ENCODE measurements at regions not wholly inside any gene's neighbourhood (a gene's known extent, or its start where the extent isn't known, plus 50 kb on each side); places are given as distances from the start of the nearest gene placed in this dataset.
A peak's percentile ranks its signal among the peaks of the same experiment; 100 is the strongest.
"Not testable (repeated sequence)": the region's sequence is repeated elsewhere in the genome, so short reads cannot be mapped to it uniquely, and the experiment has no call there.

DNA sequence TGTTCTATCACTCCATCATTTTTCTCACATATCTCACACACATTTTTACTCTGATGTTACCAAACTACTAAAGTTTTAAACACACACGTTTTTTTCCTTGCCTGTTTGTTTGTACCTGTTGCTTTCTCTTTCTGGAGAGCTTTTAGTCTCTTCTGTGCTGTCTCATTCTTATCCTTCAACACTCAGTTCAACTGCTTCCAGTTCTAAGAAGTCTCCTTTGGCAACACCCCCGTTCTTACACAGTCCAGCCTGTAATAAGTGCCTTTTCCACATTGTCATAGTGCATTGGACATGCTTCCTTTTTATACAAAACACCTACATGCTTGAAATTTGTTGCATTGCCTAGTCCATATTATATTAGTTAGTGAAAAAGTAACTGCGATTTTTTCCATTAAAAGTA, 360.2 kb upstream of the BRINP3 start:
- DNase-seq = no peak

DNA sequence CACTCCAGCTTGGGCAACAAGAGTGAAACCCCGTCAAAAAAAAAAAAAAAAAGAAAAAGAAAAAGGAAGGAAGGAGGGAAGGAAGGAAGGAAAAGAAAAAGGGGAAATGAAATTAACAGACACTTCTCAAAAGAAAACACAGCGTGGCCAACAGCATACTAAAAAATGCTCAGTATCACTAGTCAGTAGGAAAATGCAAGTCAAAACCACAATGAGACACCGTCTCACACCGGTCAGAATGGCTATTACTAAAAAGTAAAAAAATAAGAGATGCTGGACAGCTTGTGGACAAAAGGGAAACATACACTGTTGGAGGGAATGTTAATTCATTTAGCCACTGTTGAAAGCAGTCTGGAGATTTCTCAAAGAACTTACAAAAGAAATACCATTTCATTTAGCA, 369.5 kb upstream of the BRINP3 start:
- DNase-seq = no peak

DNA sequence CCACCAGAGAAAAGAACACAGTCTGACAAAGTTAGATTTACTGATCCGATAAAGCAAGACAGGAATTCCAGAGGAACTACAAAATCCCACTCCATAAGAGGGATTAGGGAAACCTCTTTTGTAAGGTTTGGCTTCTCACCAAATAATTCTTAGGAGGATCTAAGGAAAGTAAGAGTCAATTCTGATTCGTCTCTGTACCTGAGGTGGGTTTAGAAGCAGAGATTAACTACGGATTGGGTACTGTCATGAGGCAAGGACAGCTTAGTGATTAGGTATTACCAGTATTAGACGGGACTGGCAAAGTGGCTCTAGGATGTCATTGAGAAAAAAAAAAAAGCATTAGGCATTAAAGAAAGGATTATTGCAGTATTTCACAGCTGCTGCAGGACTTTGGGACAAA, 371.7 kb upstream of the BRINP3 start:
- peak; percentile 97 for DNase-seq

DNA sequence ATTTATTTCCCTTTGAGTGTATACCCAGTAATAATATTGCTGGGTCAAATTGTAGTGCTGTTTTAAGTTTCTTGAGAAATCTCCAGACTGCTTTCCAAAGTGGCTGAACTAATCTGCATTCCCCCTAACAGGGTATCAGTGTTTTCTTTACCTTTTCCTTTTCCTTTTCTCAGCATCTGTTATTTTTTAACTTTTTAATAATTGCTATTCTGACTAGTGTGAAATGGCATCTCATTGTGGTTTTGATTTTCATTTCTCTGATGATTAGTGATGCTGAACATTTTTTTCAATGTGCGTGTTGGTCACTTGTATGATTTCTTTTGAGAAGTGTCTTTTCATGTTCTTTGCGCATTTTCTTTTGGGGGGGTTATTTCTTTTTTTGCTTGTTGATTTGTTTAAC, 374.9 kb upstream of the BRINP3 start:
- no peak for DNase-seq

DNA sequence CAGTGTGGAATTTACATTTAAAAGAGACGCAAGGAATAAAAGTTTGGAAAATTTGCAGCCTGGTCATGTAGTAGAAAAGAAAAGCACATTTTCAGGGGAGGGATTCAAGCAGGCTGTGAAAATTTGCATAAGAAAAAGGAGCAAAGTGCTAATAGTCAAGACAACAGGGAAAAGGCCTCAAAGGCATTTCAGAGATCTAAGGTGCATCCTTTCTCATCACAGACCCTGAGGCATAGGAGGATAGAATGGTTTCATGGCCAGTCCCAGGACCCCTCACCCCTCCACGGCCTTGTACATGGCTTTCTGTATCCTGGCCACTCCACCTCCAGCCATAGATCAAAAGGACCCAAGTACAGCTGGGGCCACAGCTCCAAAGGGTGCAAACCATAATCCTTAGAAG, 380.5 kb upstream of the BRINP3 start:
- no peak for DNase-seq

DNA sequence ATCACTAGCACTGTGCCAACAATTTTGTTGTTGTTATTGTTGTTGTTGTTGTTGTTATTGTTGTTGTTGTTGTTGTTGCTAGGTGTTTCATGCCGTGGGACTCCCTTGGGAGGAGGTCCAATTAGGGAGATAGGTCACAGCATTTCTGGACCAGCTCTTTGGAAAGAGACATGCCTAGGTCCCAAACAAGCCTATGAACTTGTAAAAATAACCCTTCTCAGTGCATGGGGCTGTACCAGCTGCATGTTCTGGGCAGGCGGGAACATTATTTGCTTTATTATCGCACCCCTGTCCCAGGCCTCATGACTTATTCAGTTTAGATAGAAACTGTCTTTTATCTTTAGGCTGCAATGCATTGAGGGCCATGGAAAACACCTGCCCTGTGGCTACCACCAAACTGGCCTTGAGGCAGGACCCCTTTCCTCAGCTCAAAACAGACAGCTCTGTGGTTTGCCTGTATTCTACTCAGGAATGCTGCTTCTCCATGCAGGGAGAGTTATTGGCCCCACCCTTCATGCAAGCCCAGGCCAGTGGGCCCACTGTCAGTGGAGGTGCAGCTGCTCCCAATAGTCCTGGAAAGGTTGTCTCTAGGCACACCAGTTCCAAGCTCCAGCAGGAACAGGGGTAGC, 386.5 kb upstream of the BRINP3 start:
- no peak for DNase-seq

DNA sequence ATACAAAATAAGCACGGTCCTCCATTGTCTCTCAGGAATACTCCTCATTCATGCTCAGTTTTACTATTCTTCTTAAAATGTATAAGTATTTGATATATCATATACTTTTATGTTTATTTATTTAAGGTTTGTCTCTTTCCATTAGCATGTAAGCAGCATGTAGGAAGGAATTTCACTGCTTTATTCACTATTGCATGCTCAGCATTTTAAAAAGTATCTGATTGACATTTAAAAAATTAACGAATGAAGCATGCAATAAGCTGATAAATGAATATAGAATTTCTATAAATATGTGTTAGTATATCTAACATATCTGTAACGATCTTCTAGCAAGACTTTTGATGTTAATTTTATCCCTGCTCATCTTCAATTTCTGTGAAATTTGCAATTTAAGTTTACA, 402.7 kb upstream of the BRINP3 start:
- DNase-seq = no peak

DNA sequence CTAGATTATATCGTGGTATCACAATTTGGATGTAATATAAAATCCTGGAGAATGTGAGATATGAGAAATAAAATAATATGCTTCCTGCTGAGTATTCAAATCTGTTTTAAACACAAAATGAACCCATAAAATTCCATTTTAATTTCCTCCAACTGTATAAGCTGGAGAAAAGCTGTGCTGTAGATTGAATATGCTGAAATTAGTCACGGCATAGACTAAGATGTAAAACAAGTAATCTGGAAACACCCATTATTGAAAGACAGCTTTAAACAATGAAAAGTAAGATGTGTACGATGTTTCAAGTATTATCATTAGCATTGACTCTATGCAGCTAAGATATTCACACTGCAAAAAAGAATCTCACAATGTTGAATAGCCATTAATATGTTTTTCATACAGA, 403.4 kb upstream of the BRINP3 start:
- DNase-seq = no peak

DNA sequence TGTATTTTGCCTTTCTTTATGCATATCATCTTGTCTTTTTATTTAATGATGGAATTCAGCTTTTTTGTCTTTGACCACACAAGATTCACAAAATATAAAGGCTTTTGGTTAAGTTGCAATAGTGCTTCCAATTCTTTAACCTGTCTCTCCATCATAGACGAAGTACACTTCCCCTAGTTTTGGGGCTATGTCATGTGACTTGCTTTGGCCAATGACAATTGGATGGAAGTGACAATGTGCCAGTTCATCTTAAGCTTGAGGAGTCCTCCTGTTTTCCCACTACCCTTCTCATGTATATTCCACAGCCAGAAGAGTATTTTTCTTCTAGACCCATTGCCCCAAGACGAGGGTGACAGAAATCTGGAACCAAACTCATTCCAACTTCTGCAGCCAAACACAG, 419.6 kb upstream of the BRINP3 start:
- DNase-seq = no peak

DNA sequence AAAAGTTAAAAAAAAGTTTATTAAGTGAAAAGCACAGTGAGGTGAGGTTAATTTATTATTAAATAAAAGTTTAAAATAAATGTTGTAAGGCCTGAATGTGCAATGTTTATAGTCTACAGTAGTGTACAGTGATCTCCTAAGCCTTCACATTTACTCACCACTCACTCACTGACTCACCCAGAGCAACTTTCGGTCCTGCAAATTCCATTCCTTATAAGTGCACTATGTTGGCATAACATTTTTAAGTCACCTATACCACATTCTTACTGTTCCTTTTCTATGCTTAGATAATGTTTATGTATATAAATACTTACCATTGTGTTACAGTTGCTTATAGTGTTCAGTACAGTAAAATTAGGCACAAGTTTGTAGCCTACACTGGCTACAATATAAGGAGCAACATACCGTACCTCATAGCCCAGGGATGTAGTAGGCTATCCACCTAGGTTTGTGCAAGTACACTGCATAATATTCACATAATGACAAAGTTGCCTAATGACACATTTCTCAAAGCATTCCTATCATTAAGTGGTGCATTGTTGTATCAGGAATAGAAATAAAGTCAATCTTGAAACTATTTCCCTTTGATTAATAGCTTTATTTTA, 426.5 kb upstream of the BRINP3 start:
- no peak for DNase-seq

DNA sequence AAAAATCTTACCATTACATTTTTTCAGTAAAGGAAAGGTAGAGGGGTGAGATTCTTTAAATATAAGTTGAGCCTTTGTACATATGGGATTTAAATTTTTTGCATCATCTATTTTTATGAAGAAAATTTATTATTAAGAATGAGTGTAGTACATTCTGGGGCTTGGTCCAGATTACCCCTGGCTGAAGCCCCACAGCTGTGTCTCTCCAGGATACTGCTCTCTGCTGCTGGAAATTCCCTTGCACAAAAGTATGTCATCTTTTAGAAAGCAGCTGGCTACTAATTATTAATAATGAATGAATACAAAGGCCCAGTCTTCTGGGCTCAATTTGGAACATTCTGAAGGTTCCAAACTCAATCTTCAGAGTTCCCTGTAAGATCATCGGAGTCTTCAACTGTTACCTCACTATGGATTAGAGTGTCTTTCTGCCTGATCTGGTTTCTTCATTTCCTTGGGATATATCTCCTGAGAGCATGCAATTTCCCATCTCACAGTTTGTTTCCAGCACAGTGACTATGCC, 428.6 kb upstream of the BRINP3 start:
- no peak for DNase-seq

DNA sequence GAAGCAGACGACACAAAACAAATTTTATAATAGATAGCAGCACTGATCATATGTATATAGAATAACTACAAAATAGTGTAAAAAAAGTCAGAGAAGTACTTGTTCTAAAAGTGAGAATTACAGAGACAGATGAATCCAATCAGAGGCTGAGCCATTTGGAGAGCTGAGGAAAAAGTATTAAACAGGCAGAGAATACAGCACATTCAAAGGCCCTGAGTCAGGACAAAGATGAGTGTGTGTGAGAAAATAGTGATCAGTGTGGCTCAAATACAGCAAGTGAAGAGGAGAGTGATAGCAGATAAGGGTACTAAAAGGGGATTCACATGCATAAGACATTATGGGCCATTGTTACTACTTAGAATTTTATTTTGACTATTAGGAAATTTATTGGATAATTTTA, 430.6 kb upstream of the BRINP3 start:
- DNase-seq = no peak

DNA sequence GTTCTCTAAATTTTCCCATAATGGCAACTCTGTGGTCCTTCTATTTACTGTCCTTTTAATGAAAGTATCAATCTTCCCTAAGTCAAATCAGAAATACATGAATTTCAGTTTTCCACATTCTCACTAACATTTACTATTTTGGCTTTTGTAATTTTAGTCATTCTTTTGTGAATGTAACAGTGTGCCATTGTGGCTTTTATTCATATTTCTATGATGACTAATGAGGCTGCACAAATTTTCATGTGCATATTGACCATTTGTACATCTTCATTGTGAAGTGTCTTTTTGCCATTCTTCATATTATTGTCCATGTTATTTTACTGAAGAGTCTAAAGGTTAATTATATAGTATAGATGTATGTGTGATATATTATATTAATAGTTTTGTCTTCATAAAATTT, 431.0 kb upstream of the BRINP3 start:
- DNase-seq = no peak

DNA sequence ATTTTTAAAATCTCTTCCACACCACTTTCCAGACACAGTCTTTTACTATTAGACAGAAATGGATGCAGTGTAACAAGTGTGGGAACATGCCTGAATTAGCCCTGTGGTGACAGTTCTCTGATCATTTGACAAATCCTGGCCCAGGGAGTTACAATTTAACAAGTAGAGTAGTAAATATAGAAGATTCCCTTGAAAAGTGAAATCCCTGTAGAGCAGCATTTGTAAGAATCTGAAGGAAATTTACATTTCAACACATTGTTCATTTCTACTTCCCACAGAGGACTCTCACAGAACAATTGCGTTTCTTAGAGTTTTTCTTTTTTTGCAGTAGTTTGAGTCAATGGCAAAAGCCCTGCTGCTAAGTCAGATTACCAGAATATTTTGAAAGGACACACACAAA, 458.3 kb upstream of the BRINP3 start:
- no peak for DNase-seq

DNA sequence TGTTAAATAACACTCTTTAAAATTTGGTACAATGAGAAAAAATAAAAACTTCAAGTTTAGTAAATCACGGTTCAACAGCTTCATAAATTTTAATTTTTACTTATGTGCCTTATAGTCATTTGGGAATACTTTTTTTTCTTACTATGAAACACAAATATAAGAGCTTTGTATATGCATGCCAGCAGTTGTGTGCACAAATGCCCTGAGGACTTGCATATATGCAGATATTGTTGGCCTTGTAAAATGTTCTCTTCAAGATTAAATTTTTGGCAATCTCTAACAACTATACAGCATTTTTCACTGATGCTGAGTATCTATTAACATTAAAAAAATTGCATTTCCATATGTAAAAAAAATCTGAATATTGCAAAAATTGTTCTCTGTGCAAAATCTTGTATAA, 458.7 kb upstream of the BRINP3 start:
- no peak for DNase-seq

DNA sequence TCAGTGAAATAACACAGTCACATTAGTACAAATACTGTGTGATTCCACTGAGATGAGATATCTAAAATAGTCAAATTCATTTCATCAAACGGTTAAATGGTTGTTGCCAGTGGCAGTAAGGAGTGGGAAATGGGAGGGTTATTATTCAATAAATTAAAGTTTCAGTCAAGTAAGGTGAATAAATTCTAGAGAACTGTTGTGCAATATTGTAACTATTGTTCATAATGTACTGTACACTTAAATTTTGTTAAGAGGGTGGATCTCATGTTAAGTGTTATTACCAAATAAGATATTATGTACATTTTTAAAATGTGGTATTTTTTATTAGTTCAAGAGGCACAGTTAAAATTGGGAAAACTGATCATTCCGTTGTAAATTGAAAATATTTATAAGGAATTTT, 463.3 kb upstream of the BRINP3 start:
- no peak for DNase-seq

DNA sequence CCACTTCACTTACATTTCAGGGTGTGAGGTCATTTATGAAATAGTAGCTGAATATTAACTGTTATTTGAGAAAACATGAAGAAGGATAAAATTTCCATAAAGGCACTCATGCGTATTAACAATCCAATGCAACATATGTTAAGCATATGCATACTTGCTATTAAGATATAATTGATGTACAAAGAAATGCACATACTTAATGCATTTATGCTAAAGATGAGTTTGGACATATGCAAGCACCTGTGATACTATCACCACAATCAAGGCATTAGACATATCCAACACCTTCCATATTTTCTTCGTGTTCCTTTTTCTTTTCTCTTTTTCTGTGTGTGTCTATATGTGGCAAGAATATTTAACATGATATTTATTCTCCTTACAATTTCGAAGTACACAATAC, 464.8 kb upstream of the BRINP3 start:
- no peak for DNase-seq

DNA sequence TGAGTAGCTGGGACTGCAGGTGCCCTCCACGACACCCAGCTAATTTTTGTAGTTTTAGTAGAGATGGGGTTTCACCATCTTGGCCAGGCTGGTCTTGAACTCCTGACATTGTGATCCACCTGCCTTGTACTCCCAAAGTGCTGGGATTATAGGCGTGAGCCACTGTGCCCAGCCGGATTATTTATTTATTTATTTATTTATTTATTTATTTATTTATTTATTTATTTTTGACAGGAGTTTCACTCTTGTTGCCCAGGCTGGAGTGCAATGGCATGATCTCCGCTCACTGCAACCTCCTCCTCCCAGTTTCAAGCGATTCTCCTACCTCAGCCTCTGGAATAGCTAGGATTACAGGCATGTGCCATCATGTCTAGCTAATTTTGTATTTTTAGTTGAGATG, 466.1 kb upstream of the BRINP3 start:
- DNase-seq = not testable (repeated sequence)

DNA sequence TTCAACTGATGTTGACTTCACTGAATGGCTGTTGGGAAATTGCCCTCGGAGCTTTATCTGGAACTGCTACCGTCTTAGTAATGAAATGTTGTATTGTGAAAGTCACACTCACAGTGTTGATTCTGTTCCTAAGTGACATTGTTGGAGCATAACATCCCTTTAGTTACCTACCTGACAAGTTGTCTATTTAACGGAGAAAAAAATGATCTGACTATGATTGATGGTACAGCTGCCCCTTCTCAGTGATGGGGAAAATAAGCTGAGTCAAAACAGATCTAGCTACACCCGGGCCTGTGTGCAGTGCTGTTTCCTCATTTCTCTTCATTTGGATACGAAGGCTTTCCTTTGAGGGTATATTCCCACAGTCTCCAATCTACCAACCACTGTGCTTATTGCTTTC, 472.3 kb upstream of the BRINP3 start:
- DNase-seq = no peak

DNA sequence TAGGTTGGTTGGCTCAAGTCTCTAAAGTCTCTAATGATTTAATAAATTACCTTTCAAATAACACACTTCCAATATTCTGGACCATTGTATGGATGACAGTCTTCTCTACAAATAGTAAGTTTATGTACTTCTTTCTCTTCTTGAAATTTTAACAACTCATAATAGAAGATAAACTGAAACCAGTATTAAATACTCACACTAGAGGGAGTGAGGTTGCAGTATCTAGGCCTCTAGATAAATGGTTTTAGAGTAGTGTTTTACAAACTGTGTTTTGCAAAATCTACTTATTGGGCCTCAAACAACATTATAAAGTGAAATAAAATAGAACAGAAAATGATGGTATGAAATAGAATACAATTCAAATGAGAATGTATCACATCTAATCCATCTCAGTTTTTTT, 479.9 kb upstream of the BRINP3 start:
- DNase-seq = peak; percentile 6

DNA sequence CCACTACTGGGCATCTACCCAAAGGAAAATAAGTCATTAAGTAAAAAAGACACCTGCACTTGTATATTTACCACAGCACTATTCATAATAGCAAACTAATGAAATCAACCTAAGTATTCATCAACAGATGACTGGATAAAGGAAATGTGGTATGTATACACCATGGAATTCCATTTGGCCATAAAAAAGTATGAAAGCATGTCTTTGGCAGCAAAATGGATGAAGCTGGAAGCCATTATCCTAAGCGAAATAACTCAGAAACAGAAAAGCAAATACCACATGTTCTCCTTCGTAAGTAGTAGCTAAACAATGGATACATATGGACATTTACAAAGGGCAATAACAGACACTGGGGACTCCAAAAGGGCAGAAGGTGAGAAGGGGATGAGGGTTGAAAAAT, 485.7 kb upstream of the BRINP3 start:
- DNase-seq = no peak

DNA sequence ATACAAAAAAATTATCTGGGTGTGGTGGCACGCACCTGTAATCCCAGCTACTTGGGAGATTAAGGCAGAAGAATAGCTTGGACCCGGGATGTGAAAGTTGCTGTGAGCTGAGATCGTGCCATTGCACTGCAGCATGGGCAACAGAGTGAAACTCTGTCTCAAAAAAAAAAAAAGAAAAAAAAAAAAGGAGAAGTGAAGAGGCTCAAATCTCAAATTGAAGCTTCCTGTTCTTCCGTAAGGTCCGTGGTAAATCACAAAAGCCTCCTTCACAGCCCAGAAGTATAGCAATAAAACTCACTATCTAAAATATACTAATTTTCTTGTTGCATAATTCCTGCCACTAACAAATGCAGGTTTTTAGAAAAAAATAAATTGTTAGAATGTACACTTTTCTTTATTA, 498.2 kb upstream of the BRINP3 start:
- no peak for DNase-seq

DNA sequence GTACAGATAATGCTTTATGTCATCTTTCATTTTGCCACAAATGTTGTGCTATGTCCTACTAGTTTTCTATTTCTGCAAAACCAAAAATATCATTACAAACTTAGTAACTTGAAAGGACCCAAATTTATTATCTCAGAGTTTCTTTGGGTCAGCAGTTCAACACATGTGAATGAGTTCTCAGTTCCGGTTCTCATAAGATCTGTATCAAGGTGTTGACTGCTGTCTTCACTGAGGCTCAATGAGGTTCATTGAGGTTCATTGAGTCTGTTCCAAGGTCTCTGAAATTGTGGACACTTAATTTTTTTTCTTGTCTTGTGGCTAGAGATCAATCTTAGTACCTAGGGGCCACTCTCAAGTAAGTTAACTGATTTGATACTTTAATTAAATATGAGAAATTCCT, 525.1 kb upstream of the BRINP3 start:
- DNase-seq = no peak

DNA sequence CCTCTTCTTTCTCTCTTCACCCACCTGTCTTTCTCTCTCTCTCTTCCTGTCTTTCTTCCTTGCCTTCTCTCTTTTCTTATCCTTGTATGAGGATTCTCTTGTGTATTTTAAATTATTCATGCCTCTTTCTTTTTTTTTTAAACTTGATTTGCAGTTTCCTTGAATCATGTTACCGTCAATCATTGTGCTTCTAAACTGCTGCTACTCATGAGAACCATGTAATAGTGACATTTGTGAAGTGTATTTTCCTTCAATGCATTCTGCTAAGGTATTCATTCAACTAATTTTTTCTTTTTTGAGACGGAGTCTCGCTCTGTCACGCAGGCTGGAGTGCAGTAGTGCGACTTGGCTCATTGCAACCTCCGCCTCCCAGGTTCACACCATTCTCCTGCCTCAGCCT, 539.1 kb upstream of the BRINP3 start:
- DNase-seq = no peak

DNA sequence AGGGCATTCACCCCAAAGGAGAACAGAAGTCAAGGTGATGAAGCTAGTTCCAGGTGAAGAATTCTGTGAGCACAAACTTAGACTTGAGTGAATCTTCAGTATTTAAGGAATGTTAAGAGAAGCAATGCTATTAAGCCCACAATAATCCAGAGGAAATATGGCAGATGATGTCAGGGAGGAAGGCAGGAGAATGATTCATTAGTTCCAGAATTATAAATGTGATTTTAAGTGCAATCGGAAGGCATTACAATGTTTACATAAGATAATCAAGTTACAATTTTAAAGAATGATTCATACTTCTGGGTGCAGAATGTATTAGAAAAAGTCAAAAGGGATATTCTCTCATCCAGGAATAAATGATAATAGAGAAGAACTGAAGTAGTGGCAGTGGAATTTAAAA, 545.2 kb upstream of the BRINP3 start:
- DNase-seq = no peak

Measured in NCI-H82 (cell line).